Keratinocyte (primary cell): ENCODE measurements at regions not wholly inside any gene's neighbourhood (a gene's known extent, or its start where the extent isn't known, plus 50 kb on each side); places are given as distances from the start of the nearest gene placed in this dataset.

ENCODE experiments used
- DNase-seq: peaks from one replicate; pipeline ENCODE4 v3.0.0-alpha.2; 2011; ENCODE audit warnings: low read depth, missing footprints, low spot score
- FAIRE-seq: peaks from 2 replicates; lab custom pipeline; 2011; peaks lifted over from hg19 to GRCh38; lab: Jason Lieb, UNC
- H2AFZ ChIP-seq: 2 replicates; pipeline ENCODE4 v1.6.0; 2012; ENCODE audit warnings: low read length, control low read depth, inconsistent platforms; ENCODE audit not compliant: control insufficient read depth
- H3K27ac ChIP-seq: 2 replicates; pipeline ENCODE4 v1.5.1; 2011; ENCODE audit warnings: low read length; ENCODE audit not compliant: control insufficient read depth, insufficient read depth
- H3K27me3 ChIP-seq: 3 replicates; pipeline ENCODE4 v1.6.0; 2011; ENCODE audit warnings: low read length; ENCODE audit not compliant: control insufficient read depth, insufficient read depth; ENCODE audit errors: extremely low read depth
- H3K36me3 ChIP-seq, 2 experiments: 2 replicates in 1 of 2; 3 replicates in 1 of 2; pipeline ENCODE4 v1.5.1; 2011; ENCODE audit warnings: low read length in 2 of 2, mild to moderate bottlenecking in 1 of 2; ENCODE audit not compliant: control insufficient read depth in 2 of 2, insufficient read depth in 2 of 2; ENCODE audit errors: extremely low read depth in 1 of 2
- H3K4me1 ChIP-seq: 3 replicates; pipeline ENCODE4 v1.5.1; 2011; ENCODE audit warnings: low read length; ENCODE audit not compliant: control insufficient read depth, insufficient read depth; ENCODE audit errors: extremely low read depth
- H3K4me2 ChIP-seq: 3 replicates; pipeline ENCODE4 v1.6.0; 2011; ENCODE audit warnings: low read depth, low read length; ENCODE audit not compliant: control insufficient read depth, insufficient read depth; ENCODE audit errors: extremely low read depth
- H3K4me3 ChIP-seq, 3 experiments: fragments of 200-600 bp in 1 of 3; sonication (generic) in 1 of 3; 2 replicates in 2 of 3; 3 replicates in 1 of 3; pipeline ENCODE4 v1.5.1; 2011 to 2016; ENCODE audit warnings: low read length in 3 of 3, mild to moderate bottlenecking in 3 of 3, control low read depth in 2 of 3, inconsistent platforms in 1 of 3, low read depth in 1 of 3, mixed read lengths in 1 of 3, mixed run types in 1 of 3, moderate library complexity in 1 of 3; ENCODE audit not compliant: control insufficient read depth in 2 of 3, insufficient read depth in 2 of 3; ENCODE audit errors: extremely low read depth in 1 of 3
- H3K79me2 ChIP-seq: 2 replicates; pipeline ENCODE4 v1.6.0; 2012; ENCODE audit warnings: low read length; ENCODE audit not compliant: control insufficient read depth, insufficient read depth
- H3K9ac ChIP-seq: 3 replicates; pipeline ENCODE4 v1.6.0; 2011; ENCODE audit warnings: low read length; ENCODE audit not compliant: control insufficient read depth, insufficient read depth; ENCODE audit errors: extremely low read depth
- H3K9me1 ChIP-seq: 3 replicates; pipeline ENCODE4 v1.6.0; 2011; ENCODE audit warnings: low read length; ENCODE audit not compliant: control insufficient read depth, insufficient read depth; ENCODE audit errors: extremely low read depth
- H3K9me3 ChIP-seq: 2 replicates; pipeline ENCODE4 v1.5.1; 2012; ENCODE audit warnings: low read depth, low read length; ENCODE audit not compliant: control insufficient read depth
- H4K20me1 ChIP-seq: 3 replicates; pipeline ENCODE4 v1.6.0; 2011; ENCODE audit warnings: low read length; ENCODE audit not compliant: control insufficient read depth, insufficient read depth; ENCODE audit errors: extremely low read depth
- CTCF ChIP-seq, 3 experiments: IDR thresholded peaks in 1 of 3; conservative IDR thresholded peaks in 1 of 3; optimal IDR thresholded peaks in 1 of 3; 2 replicates in 2 of 3; 3 replicates in 1 of 3; pipeline versions ENCODE3 to v1.5.1; 2011; ENCODE audit warnings: low read length in 3 of 3, mild to moderate bottlenecking in 3 of 3, moderate library complexity in 2 of 3, control low read depth in 1 of 3, inconsistent platforms in 1 of 3; ENCODE audit not compliant: insufficient read depth in 2 of 3; ENCODE audit errors: extremely low read depth in 1 of 3
- EZH2 ChIP-seq: IDR thresholded peaks from one replicate; pipeline ENCODE4 v1.6.1; 2012; ENCODE audit warnings: inconsistent platforms, mild to moderate bottlenecking, low read length, moderate library complexity
- dilution Hi-C: fragments of 300-500 bp; cut with MboI; formaldehyde crosslinking; loops from one replicate; pipeline ENCODE4 v1.7.0; 2020; ENCODE audit warnings: low sequenced_read_pairs; ENCODE audit not compliant: extremely low pct_ligation_motif_present

DNA sequence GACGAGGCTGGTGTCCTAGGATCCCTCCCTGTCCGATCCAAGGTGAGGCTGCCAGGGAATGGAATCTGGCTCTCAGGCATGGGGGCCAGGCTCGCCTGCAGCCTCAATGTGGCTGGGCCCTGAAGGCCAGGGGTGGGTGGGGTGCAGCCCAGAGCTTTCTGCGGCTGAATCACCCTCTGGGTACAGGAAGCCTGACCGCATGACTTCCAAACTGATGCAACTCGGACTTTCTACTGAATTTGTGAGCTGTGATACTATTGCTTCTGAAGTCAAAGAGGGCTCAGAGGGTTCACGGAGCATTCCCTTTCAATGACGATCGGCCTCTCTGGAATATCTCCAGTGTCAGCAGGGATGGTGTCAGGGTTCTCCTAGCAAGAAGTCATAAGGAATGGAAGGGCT is 123.7 kb downstream of the METRNL start:
- Histone ChIP-seq H3K9me1 (no peaks in the 10 kb centered on the region), H3K4me3 (no peak overlapping the region), H2AFZ (no peak overlapping the region), H3K4me1 (no peaks in the 10 kb centered on the region), H3K9ac (no peak overlapping the region), H3K4me2 (no peak overlapping the region), H3K79me2 (no peaks in the 10 kb centered on the region), H3K36me3 (no peaks in the 10 kb centered on the region), H3K9me3 (no peaks in the 10 kb centered on the region), H4K20me1 (no peaks in the 10 kb centered on the region), H3K27ac (no peak overlapping the region), H3K27me3 (peaks cover 11% of the 10 kb centered on the region)
- FAIRE-seq: no peak
- dilution Hi-C loops: no loop called here
- no peak for DNase-seq
- TF ChIP-seq CTCF (optimal IDR thresholded peaks at IDR 0.05 in 1 of 3, IDR thresholded peaks at IDR 0.05 in 1 of 3, conservative IDR thresholded peaks at IDR 0.05 in 1 of 3; ENCODE audit: extremely low read depth in 1 of 3, insufficient read depth in 2 of 3, low read length in 3 of 3) (no peak), EZH2 (no peak)

- Histone ChIP-seq H3K4me2 (no peak overlapping the region), H3K9me3 (no peaks in the 10 kb centered on the region), H3K9me1 (no peaks in the 10 kb centered on the region), H3K79me2 (no peaks in the 10 kb centered on the region), H4K20me1 (no peaks in the 10 kb centered on the region), H3K27ac (no peak overlapping the region), H3K9ac (no peak overlapping the region), H3K27me3 (peaks cover 7% of the 10 kb centered on the region), H2AFZ (no peak overlapping the region), H3K36me3 (no peaks in the 10 kb centered on the region), H3K4me1 (no peaks in the 10 kb centered on the region), H3K4me3 (no peak overlapping the region)
- FAIRE-seq: no peak
- dilution Hi-C loops: no loop called here
- DNase-seq: no peak
- TF ChIP-seq EZH2 (no peak), CTCF (optimal IDR thresholded peaks at IDR 0.05 in 1 of 3, IDR thresholded peaks at IDR 0.05 in 1 of 3, conservative IDR thresholded peaks at IDR 0.05 in 1 of 3; ENCODE audit: extremely low read depth in 1 of 3, insufficient read depth in 2 of 3, low read length in 3 of 3) (no peak)
Measured at GRCh38 chr17:83203472-83204221, 124.2 kb downstream of the METRNL start.
